HG03439 (cell line): ENCODE measurements at regions not wholly inside any gene's neighbourhood (a gene's known extent, or its start where the extent isn't known, plus 50 kb on each side); places are given as distances from the start of the nearest gene placed in this dataset.
A peak's percentile ranks its signal among the peaks of the same experiment; 100 is the strongest.
"Not testable (repeated sequence)": the region's sequence is repeated elsewhere in the genome, so short reads cannot be mapped to it uniquely, and the experiment has no call there.

Source experiments
- ATAC-seq: cut with Tn5 transposase; IDR thresholded peaks from one replicate; pipeline ENCODE4 v1.9.1; 2021; ENCODE audit warnings: mild to moderate bottlenecking, moderate library complexity; ENCODE audit not compliant: unreplicated experiment

DNA sequence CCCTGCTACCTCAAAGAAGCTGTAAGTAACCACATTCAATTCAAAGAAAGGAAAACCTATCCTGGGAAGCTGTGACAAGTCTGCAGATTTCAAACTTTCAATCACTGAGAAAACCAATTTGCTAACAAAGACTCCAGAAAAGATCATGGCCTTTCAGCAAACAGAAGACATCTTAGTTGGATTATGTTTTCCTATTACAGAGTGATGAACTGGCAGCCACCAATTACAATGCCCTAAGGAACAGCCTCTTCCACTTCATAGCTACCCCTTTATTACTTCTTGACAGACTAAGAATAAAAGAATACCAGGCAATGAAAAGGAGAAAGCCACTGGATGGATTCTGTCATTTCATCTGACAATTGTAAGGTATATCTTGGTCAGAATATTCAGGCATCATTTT, 128.2 kb upstream of the RASEF start:
- ATAC-seq = no peak

DNA sequence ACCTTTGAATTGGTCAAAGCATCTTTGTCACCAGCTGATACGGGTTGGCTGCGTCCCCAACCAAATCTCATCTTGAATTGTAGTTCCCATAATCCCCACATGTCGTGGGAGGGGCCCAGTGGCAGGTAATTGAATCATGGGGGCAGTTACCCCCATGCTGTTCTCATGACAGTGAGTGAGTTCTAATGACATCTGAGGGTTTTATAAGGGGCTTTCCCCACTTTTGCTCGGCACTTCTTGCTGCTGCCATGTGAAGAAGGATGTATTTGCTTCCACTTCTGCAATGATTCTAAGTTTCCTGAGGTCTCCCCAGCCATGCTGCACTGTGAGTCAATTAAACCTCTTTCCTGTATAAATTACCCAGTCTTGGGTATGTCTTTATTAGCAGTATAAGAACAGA, 126.1 kb upstream of the RASEF start:
- ATAC-seq = not testable (repeated sequence)

DNA sequence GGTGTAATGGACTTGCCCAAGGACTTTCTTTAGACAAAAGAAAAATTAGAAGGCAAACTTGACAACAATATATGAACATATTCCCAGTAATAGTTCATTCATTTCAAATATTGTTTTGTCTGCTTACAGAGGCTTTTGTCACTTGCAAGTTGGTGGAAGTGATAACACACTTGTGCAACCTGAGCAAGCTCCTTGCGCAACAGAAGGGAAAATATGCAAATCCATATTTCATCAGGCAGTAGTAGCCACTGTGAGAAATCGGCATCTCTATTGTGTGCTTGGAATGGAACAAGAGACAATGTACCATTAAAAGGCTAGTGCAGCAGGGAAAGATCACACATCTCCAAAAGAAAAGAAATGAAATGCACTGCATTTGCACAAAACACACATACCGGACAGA, 125.3 kb upstream of the RASEF start:
- no peak for ATAC-seq

DNA sequence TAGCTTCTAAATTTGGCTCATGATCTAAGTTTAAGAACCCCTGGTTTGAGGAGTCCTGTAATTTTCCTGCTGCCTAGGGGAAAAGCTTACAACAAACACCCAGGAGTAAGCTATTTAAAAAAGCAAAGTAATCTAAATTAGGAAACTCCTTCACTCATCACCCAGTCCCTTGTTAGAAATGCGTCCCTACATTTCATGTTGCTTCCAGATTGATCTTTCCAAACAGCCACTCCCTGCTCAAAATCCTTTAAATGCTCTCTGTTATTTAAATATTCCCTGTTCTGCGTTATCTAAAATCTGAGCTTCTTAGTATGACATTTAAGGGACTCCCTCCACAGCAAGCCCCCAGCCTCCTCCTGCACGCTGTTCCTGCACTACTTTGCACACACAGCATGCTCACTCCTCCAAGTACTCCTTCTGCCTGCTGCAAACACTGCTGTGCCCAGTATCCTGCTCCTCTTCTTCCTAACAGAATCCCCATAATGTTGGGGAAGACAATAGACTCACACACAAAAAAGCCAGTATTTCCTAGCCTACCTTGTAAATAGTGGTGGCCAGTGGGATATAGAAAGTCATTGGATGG, 123.3 kb upstream of the RASEF start:
- ATAC-seq = no peak

DNA sequence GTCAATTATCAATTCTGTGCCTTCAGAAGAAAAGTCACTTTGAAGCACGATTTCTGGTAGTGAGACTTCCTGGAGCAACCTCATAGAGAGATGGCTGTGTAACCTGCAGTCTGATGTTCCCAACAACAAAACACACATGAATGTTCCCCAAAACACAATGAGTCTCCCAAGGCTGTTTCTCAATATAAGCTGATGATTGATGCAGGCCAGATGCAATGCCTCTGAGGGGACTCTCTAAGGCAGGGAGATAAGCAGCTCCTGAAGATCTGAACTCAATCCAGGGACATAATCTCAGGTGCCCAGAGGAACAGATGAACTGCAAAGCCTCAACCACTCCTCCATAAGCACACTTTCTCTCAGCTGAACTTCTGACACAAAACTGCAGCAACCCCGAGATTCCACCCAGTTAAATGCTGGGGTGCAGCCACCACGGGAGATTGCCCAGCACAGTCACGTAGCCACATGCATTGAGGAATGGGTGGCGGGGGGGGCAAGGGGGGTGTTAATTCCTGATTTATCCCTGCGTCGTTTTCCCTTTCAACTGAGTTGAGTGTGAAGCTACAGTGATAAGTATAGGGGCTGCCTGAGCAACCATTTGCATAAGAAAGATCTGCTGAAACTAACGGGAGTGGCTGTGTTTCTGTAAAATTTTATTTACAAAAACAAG, 122.7 kb upstream of the RASEF start:
- ATAC-seq = no peak

DNA sequence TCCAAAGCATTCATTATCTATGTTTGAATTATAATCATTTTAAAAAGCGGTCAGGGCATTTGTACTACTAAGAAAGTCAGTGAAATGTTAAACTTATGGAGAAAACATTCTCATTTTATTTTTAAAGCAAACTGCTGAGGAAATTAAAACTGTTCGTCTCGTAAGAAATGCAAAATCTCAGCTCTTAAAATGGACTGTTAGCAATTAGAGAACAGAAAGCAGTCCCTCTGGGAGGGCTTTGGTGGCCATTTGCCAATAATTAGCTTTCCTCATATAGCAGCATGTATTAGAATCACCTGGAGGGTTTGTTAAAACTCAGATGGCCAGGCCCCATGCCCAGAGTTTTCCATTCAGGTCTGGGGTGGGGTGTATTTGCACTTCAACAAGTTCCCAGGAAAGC, 120.7 kb upstream of the RASEF start:
- no peak for ATAC-seq

DNA sequence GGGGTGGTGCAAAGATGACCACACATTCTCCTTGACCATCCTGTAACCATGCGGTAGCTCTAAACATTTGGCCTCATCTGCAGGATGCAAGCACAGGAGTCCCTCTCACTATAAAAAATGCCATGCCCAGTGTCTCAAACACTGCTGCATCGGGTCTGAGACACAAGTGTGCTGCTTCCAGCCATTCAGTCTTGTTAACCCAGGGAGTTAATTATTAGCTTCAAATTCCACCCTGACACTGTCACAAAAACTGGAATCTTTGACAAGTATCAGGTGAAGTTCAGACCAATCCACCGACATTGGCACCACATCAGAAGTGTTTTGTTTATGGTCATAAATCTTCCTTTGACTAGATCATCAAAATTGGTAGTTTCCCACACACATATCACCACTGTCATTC, 119.1 kb upstream of the RASEF start:
- no peak for ATAC-seq

DNA sequence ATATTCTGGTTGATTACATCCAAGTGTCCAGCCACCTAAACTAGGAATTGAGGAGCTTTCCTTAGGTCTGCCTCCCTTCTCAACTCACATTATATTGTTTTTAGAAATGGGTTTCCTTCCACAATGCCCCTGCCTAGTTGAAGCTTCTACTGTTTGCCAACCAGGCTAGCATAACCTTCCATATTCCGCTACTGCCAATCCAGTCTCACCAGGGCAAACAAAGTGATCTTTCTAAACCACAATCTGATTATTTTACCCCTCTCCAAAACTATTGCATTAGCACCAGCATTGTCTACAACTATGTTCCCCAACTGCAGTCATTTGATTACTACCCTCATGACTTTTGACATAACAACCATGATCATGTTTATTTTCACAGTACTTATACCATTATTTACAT, 115.8 kb upstream of the RASEF start:
- no peak for ATAC-seq

DNA sequence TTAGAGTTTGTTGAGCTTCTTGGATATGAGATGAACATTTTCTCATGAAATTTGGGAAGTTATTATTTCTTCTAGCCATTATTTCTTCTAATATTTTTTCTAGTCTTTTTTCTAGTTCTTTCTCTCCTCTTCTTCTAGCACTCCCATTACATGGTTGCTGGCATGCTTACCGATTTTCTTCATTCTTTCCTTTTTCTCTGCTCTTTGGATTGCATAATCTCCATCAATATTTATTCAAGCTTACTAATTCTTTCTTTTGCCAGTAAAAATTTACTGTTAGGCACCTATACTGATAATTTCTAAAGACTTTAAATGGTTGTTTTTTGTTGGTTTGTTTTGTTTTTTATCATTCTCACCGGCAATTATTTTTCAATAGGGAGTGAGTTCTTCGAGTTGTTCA, 114.8 kb upstream of the RASEF start:
- no peak for ATAC-seq

DNA sequence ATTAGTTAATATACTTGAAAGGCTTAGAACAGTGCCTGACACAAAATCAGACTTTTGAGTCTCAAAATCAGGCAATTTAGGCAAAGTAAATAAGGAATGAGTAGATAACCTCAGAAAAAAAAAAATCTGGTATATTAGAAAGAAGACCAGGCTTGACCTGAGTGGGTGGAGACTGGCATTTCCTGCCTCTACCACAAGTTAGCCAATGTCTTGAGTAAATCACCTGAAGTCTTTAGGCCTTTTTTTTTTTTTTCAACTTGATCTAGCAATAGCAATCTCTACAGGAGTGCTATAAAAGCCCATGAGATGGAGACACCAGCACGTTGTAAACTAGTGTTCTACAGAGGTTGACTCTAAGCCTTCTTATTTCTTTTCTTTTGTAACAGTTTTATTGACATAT, 104.2 kb upstream of the RASEF start:
- no peak for ATAC-seq

DNA sequence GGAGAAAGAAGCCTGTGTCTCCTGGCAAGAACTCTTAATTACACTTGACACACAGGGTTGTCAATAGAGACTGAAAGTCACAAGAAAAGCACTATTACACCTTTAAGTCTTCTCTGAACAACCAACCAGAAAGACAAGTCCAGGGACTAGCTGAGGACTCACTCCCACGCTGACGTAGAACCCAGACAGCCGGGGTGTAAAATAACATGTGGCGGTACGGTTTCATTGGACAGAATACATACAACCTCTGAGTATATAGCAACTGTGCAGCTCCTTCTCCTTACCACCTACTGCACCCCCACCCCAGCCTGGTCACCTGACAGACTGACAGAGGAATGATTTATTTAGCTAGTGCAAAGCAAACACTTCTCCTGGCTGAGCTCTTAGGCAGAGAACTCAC, 103.4 kb upstream of the RASEF start:
- ATAC-seq = no peak

DNA sequence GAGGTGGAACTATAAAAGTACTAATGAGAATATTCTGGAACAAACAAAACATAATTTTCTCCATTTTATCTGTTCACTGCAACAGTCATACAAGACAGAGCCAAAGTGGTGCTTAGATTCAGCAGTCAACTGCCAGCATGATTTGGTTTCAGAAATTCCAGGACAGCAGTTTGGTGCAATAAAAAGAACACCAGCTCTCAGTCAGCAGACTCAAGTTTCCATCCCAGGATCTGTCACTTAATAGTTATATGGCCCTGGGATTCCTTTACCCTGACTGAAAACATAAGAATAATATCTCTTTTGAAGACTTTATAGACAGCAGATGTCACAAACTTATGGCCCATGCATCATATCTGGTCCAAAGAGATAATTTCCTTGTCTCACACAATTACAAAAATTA, 92.8 kb upstream of the RASEF start:
- ATAC-seq = no peak

DNA sequence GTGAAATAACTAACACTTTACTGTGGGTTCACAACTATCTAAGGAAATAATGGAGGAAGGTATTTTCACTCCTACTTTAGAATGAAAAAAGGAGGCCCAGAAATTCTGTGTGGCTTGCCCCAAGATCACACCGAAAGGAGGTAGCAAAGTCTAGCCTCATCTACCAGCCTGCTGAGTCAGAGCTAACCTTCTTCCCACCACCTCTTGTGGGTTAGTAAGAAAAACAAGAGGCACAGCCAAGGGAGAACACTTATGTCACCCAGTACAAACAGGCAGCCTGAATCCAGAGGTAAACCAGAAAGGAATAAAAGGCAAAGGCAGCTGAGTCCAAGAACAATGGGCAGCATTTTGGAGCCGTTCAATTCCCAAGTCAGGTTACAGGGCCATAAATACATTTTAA, 91.9 kb upstream of the RASEF start:
- ATAC-seq = no peak

DNA sequence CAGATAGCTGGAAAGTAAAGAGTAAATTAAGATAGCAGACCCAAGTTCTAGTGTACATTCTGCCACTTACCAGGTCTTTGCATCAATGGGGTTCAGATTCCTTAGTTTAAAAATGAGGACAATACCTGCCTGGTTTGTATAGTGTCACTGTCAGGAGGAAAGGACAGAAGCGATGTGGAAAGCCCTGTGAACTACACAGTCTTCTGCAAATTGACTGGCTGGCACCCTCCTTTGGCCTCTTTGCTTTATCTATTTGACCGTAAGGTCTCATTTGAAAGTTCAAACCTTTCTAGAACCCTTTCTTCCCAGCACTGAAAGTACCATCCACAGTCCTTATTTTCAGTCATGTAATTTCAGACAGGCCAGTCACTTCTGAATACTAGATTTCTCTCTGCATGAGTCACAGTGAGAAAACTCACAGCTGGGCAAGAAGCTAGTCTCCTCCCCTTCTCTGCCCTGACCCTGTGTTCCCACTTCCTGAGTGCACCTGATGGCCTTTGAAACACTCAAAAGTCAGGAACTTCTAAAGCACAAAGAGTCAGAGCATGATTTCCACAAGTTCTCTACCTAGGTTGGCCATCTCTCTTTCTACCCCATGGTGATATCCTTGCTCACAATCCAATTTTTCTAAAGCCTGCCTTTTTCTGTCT, 91.3 kb upstream of the RASEF start:
- peak; percentile 95 for ATAC-seq

DNA sequence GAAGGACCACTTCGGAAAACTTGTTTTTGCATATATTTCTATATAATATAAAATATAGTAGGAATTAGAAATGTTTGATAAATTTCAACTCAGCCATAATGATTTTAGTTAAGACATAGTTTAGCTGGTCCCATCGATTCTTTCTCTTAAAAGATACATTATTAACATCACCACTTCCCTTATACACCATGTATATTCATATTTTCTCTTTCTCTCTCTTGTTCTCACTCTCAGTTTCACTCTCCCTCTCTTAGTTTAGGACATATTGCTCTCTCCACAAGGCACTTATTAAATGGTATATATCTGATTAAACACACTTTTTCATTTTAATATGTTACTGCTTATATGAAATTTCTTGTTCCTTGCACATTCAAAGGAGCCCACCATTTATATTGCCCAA, 90.1 kb upstream of the RASEF start:
- no peak for ATAC-seq

DNA sequence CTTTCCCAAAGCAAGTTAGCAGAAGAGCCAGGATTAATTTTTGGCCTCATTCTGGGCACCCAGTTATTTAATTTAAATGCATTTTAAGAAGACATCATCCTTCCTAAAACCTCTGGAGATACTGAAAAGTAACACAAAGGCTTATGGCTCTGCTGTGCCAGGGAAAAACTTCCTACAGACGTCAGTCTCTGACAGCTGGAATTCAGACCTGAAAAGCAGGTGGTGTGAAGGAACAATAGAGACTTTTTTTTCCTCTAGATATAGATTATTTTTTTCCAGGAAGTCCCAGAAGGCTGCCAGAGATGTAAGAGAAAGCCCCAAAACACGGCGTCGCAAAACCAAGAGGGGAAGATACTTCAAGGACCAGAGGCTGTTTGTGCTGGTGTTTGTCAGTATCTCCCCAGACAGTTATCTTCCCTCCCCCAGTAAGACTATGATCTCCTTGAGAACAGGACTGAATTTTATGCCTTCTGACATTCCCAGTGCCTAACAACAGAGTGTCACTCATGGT, 88.7 kb upstream of the RASEF start:
- ATAC-seq = no peak

DNA sequence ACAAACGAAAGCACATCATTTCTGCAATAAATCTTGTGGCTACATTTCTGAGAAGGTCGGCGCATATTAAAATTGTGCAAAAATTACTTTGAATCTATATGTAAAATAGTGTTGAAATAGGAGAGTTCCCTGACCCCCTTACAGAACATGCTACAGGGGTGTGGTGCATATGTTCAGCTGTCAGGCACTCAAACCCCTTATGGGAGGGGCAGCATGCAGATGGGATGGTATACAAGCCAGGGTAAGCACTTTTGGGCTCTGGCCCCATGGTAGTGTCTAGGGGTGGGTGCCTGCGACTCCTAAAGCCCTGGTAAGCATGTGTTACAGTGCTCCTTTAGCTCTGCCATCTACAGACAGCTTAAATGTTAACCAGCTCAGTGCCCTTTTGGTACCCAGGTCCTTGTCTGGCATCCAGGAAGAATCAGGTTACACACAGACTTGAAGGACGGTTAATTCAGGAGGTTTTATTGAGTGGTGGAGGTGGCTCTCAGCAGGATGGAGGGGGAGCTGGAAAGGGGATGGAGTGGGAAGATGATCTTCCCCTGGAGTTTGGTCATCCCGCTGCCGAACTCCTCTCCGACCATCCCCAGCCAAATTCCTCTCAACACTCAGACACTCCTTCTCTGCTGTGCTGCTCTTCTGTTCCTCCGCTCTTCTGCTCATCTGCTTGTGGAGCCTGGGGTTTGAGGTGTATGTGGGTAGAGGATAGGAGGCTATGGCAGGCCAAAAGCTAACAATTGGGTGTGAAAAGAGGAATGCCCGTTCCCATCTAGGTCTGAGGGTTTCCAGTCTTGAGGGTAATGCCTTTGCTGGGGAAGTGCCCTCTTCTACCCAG, 84.6 kb upstream of the RASEF start:
- no peak for ATAC-seq

DNA sequence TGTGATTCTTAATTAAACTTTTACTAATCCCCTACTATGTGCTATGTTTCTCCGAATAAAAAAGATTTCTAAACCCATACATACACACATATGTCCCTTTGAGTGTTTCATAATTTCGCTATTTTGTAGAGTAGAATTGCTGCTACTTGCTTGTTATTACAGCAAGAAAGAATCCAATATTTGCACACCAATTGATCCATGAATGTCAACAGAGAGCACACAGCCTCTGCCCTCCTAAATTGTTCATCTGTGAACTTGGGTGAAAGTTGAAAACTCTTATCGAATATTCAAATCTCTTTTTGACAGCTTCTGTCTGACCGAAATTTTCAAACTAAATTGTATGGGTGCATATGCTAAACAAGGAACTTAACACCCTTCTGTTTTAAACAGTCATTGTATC, 83.4 kb upstream of the RASEF start:
- no peak for ATAC-seq

DNA sequence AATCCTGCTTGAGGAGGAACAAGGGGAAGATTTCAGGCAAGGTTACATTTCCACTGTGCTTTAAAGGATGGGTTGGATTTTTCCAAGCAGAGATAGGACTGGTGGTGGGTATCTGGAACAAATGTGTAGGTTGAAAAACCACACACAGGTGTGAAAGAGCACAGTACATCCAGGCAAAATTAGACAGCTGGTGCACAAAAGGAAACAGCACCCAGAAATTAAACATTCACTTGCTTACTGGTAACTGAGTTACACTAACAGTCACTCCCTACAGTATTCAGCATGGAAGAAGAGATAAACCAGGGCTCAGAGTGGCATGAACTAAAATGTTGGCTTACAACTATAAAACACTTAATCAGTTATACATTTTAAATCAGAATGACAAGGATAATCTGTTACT, 81.5 kb upstream of the RASEF start:
- no peak for ATAC-seq

DNA sequence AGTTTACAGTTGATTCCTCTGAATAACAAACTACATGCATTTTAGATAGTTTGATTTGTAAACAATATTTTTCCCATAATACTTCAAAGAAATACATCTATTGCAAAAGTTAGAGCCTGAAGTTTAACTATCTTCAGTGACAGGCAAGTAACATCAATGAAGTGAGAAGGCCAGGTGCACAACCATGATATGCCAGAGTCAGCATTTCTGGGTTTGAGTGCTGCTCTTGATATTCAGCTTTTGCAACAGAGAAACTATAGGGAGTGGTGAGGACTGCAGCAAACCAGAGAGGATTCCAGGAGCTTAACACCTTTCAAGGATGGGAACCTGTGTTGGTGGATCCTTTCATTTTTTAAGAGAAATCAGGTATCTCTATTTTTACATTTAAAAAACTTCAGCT, 79.4 kb upstream of the RASEF start:
- ATAC-seq = no peak

DNA sequence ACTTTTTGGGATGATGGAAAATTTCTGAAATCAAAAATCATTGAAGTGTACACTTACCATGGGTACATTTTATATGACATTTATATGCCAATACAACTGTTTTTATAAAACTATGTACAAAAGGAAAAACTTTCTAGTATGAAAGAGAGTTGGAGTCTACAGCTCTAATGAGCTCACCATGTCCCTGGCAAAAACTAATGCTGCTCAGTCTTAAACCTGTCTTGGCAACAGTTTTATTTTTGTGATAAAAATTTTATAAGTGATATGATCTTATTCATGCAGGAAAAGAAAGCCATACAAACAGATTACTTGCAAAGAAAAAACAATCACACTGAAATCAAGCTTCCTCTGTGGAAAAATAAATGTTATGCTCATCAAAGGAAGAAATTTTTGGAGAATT, 78.9 kb upstream of the RASEF start:
- ATAC-seq = no peak

DNA sequence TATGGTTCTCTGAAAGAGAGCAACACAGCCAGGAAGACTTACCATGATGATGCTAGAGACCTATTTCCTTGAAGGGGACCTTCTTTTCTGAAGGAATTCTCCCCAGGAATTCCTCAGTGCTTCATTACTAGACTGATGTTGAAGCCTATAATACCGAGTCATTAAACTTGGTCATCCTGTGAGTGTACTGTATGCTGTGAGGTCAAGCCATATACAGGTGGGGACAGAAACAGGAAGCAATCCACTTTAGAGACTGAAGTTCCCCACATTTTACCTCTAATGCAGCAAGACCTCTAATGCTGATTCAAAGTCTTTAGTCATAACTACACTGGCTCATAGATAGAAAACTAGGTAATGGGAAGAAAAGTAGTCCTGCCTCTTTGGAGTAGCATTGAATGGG, 77.1 kb upstream of the RASEF start:
- no peak for ATAC-seq
